ENCODE measurements at regions not wholly inside any gene's neighbourhood (a gene's known extent, or its start where the extent isn't known, plus 50 kb on each side); places are given as distances from the start of the nearest gene placed in this dataset.

DNA sequence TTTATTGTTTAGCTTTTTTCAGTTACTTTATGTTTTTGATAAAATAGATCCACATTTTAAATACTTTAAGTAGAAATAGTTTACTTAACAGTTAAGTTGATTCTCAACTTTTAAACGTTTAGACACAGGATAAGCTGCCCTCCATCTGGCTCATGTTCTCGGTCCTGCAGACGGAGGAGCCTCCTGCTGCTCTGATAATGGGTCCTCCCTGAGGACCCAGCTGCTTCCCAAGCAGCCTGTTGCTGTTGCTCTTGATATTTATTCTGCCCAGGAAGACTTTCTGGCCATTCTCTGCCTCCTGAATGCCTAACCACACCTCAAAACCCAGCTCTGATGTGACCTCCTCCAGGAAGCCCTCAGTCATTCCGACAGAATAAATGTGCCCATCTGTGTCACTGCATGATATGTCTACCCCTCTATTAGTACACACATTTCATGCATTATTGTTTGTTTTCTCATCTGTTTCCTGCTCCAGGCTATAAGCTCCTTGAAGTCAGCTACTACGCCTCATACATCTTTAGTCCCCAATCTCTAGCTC, 267.2 kb upstream of the MSX2 start:
- TF ChIP-seq POLR2A (IDR thresholded peaks at IDR 0.05; ENCODE audit: low read depth, low read length) (no peak), POLR2AphosphoS5 (IDR thresholded peaks at IDR 0.05; ENCODE audit: low read depth, low read length) (no peak), TAF1 (IDR thresholded peaks at IDR 0.05; ENCODE audit: borderline replicate concordance, low read depth, low read length) (no peak)

All from GM12892 (cell line).